IMR-90 (cell line): ENCODE measurements at regions not wholly inside any gene's neighbourhood (a gene's known extent, or its start where the extent isn't known, plus 50 kb on each side); places are given as distances from the start of the nearest gene placed in this dataset.

Experiments used
- ATAC-seq: fragments of 200-7000 bp; cut with Tn5 transposase; 2 replicates; pipeline ENCODE4 v1.9.1; 2020; ENCODE audit warnings: low read depth, mild to moderate bottlenecking, moderate library complexity
- BruUV-seq: library from RNA; stranded (reverse); fragments of 400-500 nt; replicated peaks from 2 replicates; lab custom pipeline; 2021; lab: Mats Ljungman, UMichigan
- CTCF ChIA-PET: fragments of 300-600 bp; formaldehyde crosslinking; extraction: SDS; loops from one replicate; lab custom pipeline; 2021; ENCODE audit warnings: antibody characterized with exemption; lab: Yijun Ruan, JAX
- POLR2A ChIA-PET: fragments of 300-600 bp; sonication (Branson Sonifier 250); formaldehyde crosslinking; loops from one replicate; lab custom pipeline; 2022; ENCODE audit warnings: antibody characterized with exemption; ENCODE audit not compliant: unreplicated experiment; lab: Charles Lee
- DNase-seq: peaks from one replicate; pipeline ENCODE4 v3.0.0; 2013
- H2AFZ ChIP-seq: replicated peaks from 2 replicates; pipeline ENCODE3; 2013; ENCODE audit warnings: low read length, mild to moderate bottlenecking; ENCODE audit not compliant: poor library complexity
- H2AK5ac ChIP-seq: 2 replicates; pipeline ENCODE4 v1.6.1; 2013; ENCODE audit warnings: low read depth, low read length, inconsistent platforms
- H2AK9ac ChIP-seq: replicated peaks from 2 replicates; pipeline ENCODE3; 2013; ENCODE audit warnings: mild to moderate bottlenecking, low read depth, low read length, moderate library complexity; ENCODE audit not compliant: poor library complexity
- H2BK120ac ChIP-seq: 2 replicates; pipeline ENCODE4 v1.6.1; 2013; ENCODE audit warnings: low read depth, low read length, inconsistent platforms
- H2BK15ac ChIP-seq: 3 replicates; pipeline ENCODE4 v1.6.1; 2013; ENCODE audit warnings: low read depth, low read length, inconsistent platforms
- H2BK20ac ChIP-seq: 2 replicates; pipeline ENCODE4 v1.6.1; 2013; ENCODE audit warnings: low read depth, mild to moderate bottlenecking, inconsistent platforms, low read length, moderate library complexity
- H2BK5ac ChIP-seq: 2 replicates; pipeline ENCODE4 v1.6.1; 2013; ENCODE audit warnings: mild to moderate bottlenecking, low read depth, low read length, inconsistent platforms; ENCODE audit not compliant: poor library complexity, severe bottlenecking
- H3K14ac ChIP-seq: replicated peaks from 2 replicates; pipeline ENCODE4 v1.6.1; 2013; ENCODE audit warnings: low read depth, low read length, inconsistent platforms
- H3K18ac ChIP-seq: 2 replicates; pipeline ENCODE4 v1.6.1; 2013; ENCODE audit warnings: low read depth, low read length, control low read depth
- H3K23ac ChIP-seq: 2 replicates; pipeline ENCODE4 v1.6.1; 2013; ENCODE audit warnings: low read depth, low read length, inconsistent platforms
- H3K27ac ChIP-seq: 2 replicates; pipeline ENCODE4 v1.5.1; 2013; ENCODE audit warnings: mild to moderate bottlenecking, control low read depth, low read length; ENCODE audit not compliant: insufficient read depth
- H3K27me3 ChIP-seq: 2 replicates; pipeline ENCODE4 v1.6.1; 2013; ENCODE audit warnings: low read length; ENCODE audit not compliant: control insufficient read depth, insufficient read depth
- H3K36me3 ChIP-seq: 2 replicates; pipeline ENCODE4 v1.6.1; 2013; ENCODE audit warnings: low read length, mixed read lengths; ENCODE audit not compliant: control insufficient read depth, insufficient read depth
- H3K4ac ChIP-seq: 2 replicates; pipeline ENCODE4 v1.6.1; 2013; ENCODE audit warnings: low read depth, low read length, inconsistent platforms
- H3K4me1 ChIP-seq: 2 replicates; pipeline ENCODE4 v1.6.1; 2013; ENCODE audit warnings: low read length, mixed read lengths; ENCODE audit not compliant: control insufficient read depth, insufficient read depth
- H3K4me2 ChIP-seq: 2 replicates; pipeline ENCODE4 v1.6.1; 2013; ENCODE audit warnings: low read depth, mild to moderate bottlenecking, control low read depth, low read length, moderate library complexity
- H3K4me3 ChIP-seq: 2 replicates; pipeline ENCODE4 v1.5.1; 2013; ENCODE audit warnings: low read depth, mild to moderate bottlenecking, control low read depth, low read length, moderate library complexity; ENCODE audit not compliant: insufficient read depth
- H3K56ac ChIP-seq: 2 replicates; pipeline ENCODE4 v1.6.1; 2013; ENCODE audit warnings: low read length, inconsistent platforms; ENCODE audit not compliant: insufficient read depth; ENCODE audit errors: extremely low read depth
- H3K79me1 ChIP-seq, 2 experiments: 2 replicates each; pipeline ENCODE4 v1.6.1; 2013; ENCODE audit warnings: low read length in 2 of 2, inconsistent platforms in 1 of 2, low read depth in 1 of 2
- H3K9ac ChIP-seq: 2 replicates; pipeline ENCODE4 v1.6.1; 2013; ENCODE audit warnings: low read depth, low read length, control low read depth
- H3K9me1 ChIP-seq: 2 replicates; pipeline ENCODE4 v1.6.1; 2013; ENCODE audit warnings: low read length, inconsistent platforms; ENCODE audit not compliant: insufficient read depth
- H3K9me3 ChIP-seq: 2 replicates; pipeline ENCODE4 v1.6.1; 2013; ENCODE audit warnings: low read length; ENCODE audit not compliant: control insufficient read depth, insufficient read depth
- H4K20me1 ChIP-seq: 2 replicates; pipeline ENCODE4 v1.6.1; 2013; ENCODE audit warnings: low read length, inconsistent platforms; ENCODE audit not compliant: insufficient read depth
- H4K5ac ChIP-seq: 2 replicates; pipeline ENCODE4 v1.6.1; 2013; ENCODE audit warnings: mild to moderate bottlenecking, low read depth, low read length, control low read depth
- H4K8ac ChIP-seq, 2 experiments: 2 replicates each; pipeline ENCODE4 v1.6.1; 2013; ENCODE audit warnings: low read depth in 2 of 2, low read length in 2 of 2, control low read depth in 1 of 2, inconsistent platforms in 1 of 2
- H4K91ac ChIP-seq: 2 replicates; pipeline ENCODE4 v1.6.1; 2013; ENCODE audit warnings: low read depth, low read length, inconsistent platforms; ENCODE audit not compliant: insufficient read depth
- CEBPB ChIP-seq: IDR thresholded peaks from 2 replicates; pipeline ENCODE4 v1.6.1; 2012; ENCODE audit warnings: low read depth, low read length, improper control_type of control experiment
- CHD1 ChIP-seq: IDR thresholded peaks from 2 replicates; pipeline ENCODE4 v1.6.1; 2012; ENCODE audit warnings: low read depth, low read length, improper control_type of control experiment
- MAFK ChIP-seq: IDR thresholded peaks from 2 replicates; pipeline ENCODE4 v1.6.1; 2012; ENCODE audit warnings: low read depth, low read length, improper control_type of control experiment
- MAZ ChIP-seq: IDR thresholded peaks from 2 replicates; pipeline ENCODE4 v1.6.1; 2012; ENCODE audit warnings: low read depth, mild to moderate bottlenecking, low read length, improper control_type of control experiment, moderate library complexity, borderline replicate concordance
- MXI1 ChIP-seq: IDR thresholded peaks from 2 replicates; pipeline ENCODE4 v1.6.1; 2012; ENCODE audit warnings: low read depth, mild to moderate bottlenecking, low read length, moderate library complexity, borderline replicate concordance
- NFE2L2 ChIP-seq: fragments of 150-350 bp; IDR thresholded peaks from 2 replicates; pipeline ENCODE4 v1.6.1; 2016; ENCODE audit warnings: low read depth, mild to moderate bottlenecking, low read length
- POLR2A ChIP-seq: IDR thresholded peaks from 2 replicates; pipeline ENCODE4 v1.6.1; 2012; ENCODE audit warnings: mild to moderate bottlenecking, low read depth, low read length
- RAD21 ChIP-seq: IDR thresholded peaks from 2 replicates; pipeline ENCODE4 v1.6.1; 2012; ENCODE audit warnings: low read length, improper control_type of control experiment
- RCOR1 ChIP-seq: IDR thresholded peaks from 2 replicates; pipeline ENCODE4 v1.6.1; 2012; ENCODE audit warnings: mild to moderate bottlenecking, low read length, improper control_type of control experiment; ENCODE audit not compliant: insufficient replicate concordance
- SMC3 ChIP-seq: fragments of 150-350 bp; IDR thresholded peaks from 2 replicates; pipeline ENCODE4 v1.6.1; 2016; ENCODE audit warnings: low read depth, mild to moderate bottlenecking, antibody characterized with exemption, low read length, moderate library complexity
- WGBS, 2 experiments: methylation state at CpG; one replicate each; pipeline versions ENCODE4 v1.1.5 to v1.1.7; 2013; ENCODE audit warnings: missing lambda C conversion rate in 2 of 2; ENCODE audit not compliant: insufficient read length in 1 of 2; ENCODE audit errors: extremely low coverage in 2 of 2; 5-methylcytosine and 5-hydroxymethylcytosine counted together
- dilution Hi-C: fragments of 300-500 bp; cut with HindIII; formaldehyde crosslinking; loops from one replicate; pipeline ENCODE4 v1.14.3; 2018; ENCODE audit warnings: low sequenced_read_pairs; ENCODE audit not compliant: unreplicated experiment
- in situ Hi-C: fragments of 300-500 bp; cut with MboI; formaldehyde crosslinking; loops from 3 replicates; pipeline ENCODE4 v1.14.3; 2019; ENCODE audit warnings: low sequenced_read_pairs, inconsistent platforms, mixed read lengths
- intact Hi-C: fragments of 100-400 bp; cut with micrococcal nuclease; formaldehyde crosslinking; loops from 2 replicates; pipeline ENCODE4 v1.10.0; 2022
- TF ChIP-seq, protein P1 (sequence below): fragments of 150-350 bp; IDR thresholded peaks from 2 replicates; pipeline ENCODE4 v1.6.1; 2017; ENCODE audit warnings: mild to moderate bottlenecking, antibody characterized with exemption, low read length, low read depth
- TF ChIP-seq, protein P2 (sequence below): fragments of 150-350 bp; IDR thresholded peaks from 2 replicates; pipeline ENCODE4 v1.6.1; 2016; ENCODE audit warnings: low read depth, mild to moderate bottlenecking, low read length, moderate library complexity, borderline replicate concordance

DNA sequence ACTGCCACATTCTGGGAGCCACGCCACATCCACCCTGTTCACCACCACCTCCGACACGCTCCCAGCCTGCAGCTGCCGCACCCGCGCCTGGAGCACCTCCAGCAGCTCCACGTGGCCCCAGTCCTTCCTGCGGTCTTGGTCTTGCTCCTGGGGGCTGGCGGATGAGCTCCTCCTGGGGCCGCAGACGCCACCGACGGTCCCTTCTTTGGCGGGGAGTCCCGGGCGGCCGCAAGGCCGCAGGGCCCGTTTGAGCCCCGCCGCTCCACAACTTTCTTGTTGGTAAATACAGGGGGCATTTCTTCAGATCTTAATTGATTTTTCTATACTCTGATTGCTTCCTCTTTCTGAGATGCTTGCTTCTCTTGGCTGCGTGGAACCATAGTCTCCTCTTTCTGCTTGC lies 75.3 kb upstream of the MED13 start:
- H3K4me2 ChIP-seq = no peak overlapping the region
- H2BK120ac ChIP-seq = no peak overlapping the region
- no peaks in the 10 kb centered on the region for H3K36me3 ChIP-seq
- H3K9ac ChIP-seq = no peak overlapping the region
- no TSS peak for BruUV-seq
- TF ChIP-seq POLR2A = no peak
- TF ChIP-seq, protein P1, sequence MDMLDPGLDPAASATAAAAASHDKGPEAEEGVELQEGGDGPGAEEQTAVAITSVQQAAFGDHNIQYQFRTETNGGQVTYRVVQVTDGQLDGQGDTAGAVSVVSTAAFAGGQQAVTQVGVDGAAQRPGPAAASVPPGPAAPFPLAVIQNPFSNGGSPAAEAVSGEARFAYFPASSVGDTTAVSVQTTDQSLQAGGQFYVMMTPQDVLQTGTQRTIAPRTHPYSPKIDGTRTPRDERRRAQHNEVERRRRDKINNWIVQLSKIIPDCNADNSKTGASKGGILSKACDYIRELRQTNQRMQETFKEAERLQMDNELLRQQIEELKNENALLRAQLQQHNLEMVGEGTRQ = no peak
- TF ChIP-seq CEBPB = no peak
- TF ChIP-seq SMC3 = no peak
- TF ChIP-seq, protein P2, sequence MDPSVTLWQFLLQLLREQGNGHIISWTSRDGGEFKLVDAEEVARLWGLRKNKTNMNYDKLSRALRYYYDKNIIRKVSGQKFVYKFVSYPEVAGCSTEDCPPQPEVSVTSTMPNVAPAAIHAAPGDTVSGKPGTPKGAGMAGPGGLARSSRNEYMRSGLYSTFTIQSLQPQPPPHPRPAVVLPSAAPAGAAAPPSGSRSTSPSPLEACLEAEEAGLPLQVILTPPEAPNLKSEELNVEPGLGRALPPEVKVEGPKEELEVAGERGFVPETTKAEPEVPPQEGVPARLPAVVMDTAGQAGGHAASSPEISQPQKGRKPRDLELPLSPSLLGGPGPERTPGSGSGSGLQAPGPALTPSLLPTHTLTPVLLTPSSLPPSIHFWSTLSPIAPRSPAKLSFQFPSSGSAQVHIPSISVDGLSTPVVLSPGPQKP = no peak
- TF ChIP-seq RAD21 = no peak
- no peak for TF ChIP-seq MXI1
- TF ChIP-seq CHD1 = no peak
- no peak for TF ChIP-seq MAZ
- TF ChIP-seq RCOR1 = no peak
- no peak for TF ChIP-seq MAFK
- no peak for TF ChIP-seq NFE2L2
- no peak overlapping the region for H3K27ac ChIP-seq
- H2AK5ac ChIP-seq = no peak overlapping the region
- no peaks in the 10 kb centered on the region for H3K9me3 ChIP-seq
- no peak overlapping the region for H2AFZ ChIP-seq
- H3K4me1 ChIP-seq = no peaks in the 10 kb centered on the region
- H2AK9ac ChIP-seq = no peak overlapping the region
- no peak overlapping the region for H4K91ac ChIP-seq
- ATAC-seq (no peak), DNase-seq (no peak)
- H3K79me1 ChIP-seq = no peaks in the 10 kb centered on the region
- H3K9me1 ChIP-seq = no peaks in the 10 kb centered on the region
- no peak overlapping the region for H2BK5ac ChIP-seq
- ChIA-PET POLR2A (no interaction called here), CTCF (no interaction called here)
- in situ Hi-C loops = no loop called here
- intact Hi-C loops = no loop called here
- no peak overlapping the region for H3K56ac ChIP-seq
- H4K8ac ChIP-seq = no peak overlapping the region
- H3K18ac ChIP-seq = no peak overlapping the region
- peaks cover 25% of the 10 kb centered on the region for H3K27me3 ChIP-seq
- H3K4me3 ChIP-seq = no peak overlapping the region
- H2BK15ac ChIP-seq = no peak overlapping the region
- H3K23ac ChIP-seq = no peak overlapping the region
- no peak overlapping the region for H4K5ac ChIP-seq
- H3K4ac ChIP-seq = no peak overlapping the region
- no peaks in the 10 kb centered on the region for H4K20me1 ChIP-seq
- H2BK20ac ChIP-seq = no peak overlapping the region
- no peak overlapping the region for H3K14ac ChIP-seq
- WGBS, 2 experiments = 76% methylated on average over 2 of the region's 22 CpGs; no CpG with 5 or more reads in 1 of the 2 experiments
- dilution Hi-C loops = no loop called here
